Vagina (tissue), 2 donors: ENCODE measurements at regions not wholly inside any gene's neighbourhood (a gene's known extent, or its start where the extent isn't known, plus 50 kb on each side); places are given as distances from the start of the nearest gene placed in this dataset.

Experiments used
- CTCF ChIP-seq, 3 experiments: fragments of 450-650 bp in 2 of 3; fragments of 200-600 bp in 1 of 3; sonication (generic) in 1 of 3; IDR thresholded peaks; one replicate each; pipeline ENCODE4 v1.5.1; 2017 to 2019; ENCODE audit warnings: antibody characterized with exemption in 3 of 3, mild to moderate bottlenecking in 2 of 3, moderate library complexity in 2 of 3
- POLR2A ChIP-seq, 2 donors: fragments of 450-650 bp; IDR thresholded peaks; one replicate each; pipeline ENCODE4 v1.6.1; 2017; ENCODE audit warnings: antibody characterized with exemption in 2 of 2, mild to moderate bottlenecking in 2 of 2, moderate library complexity in 2 of 2
- POLR2AphosphoS5 ChIP-seq, 2 donors: sonication (generic); formaldehyde crosslinking; IDR thresholded peaks; one replicate each; pipeline ENCODE4 v1.9.0; 2017; ENCODE audit warnings: antibody characterized with exemption in 2 of 2, mild to moderate bottlenecking in 2 of 2, low read depth in 1 of 2; ENCODE audit not compliant: insufficient read depth in 1 of 2

GRCh38 chr1:90640325-90640724, 76.8 kb downstream of the BARHL2 start:
- TF ChIP-seq POLR2AphosphoS5 (IDR thresholded peaks at IDR 0.05; ENCODE audit: insufficient read depth in 1 of 2, low read depth in 1 of 2) (no peak), CTCF (IDR thresholded peaks at IDR 0.05) (no peak), POLR2A (IDR thresholded peaks at IDR 0.05) (no peak)
